Right renal cortex interstitium (tissue), 3 donors: ENCODE measurements at regions not wholly inside any gene's neighbourhood (a gene's known extent, or its start where the extent isn't known, plus 50 kb on each side); places are given as distances from the start of the nearest gene placed in this dataset.
A peak's percentile ranks its signal among the peaks of the same experiment; 100 is the strongest.

Experiments used
- DNase-seq, 3 donors: peaks; one replicate each; pipeline ENCODE4 v3.0.0-alpha.2; 2013; ENCODE audit warnings: low read depth in 3 of 3, low spot score in 2 of 3

GRCh38 chr10:3904419-3904960, 119.5 kb upstream of the KLF6 start:
- DNase-seq, result no peak

GRCh38 chr10:3902809-3903410, 117.9 kb upstream of the KLF6 start:
- DNase-seq, result no peak

GRCh38 chr10:3902054-3902808, 117.2 kb upstream of the KLF6 start:
- DNase-seq, result no peak

- DNase-seq, result no peak
Observed at GRCh38 chr10:3901370-3901769, 116.4 kb upstream of the KLF6 start.

GRCh38 chr10:3900391-3900790, 115.4 kb upstream of the KLF6 start:
- no peak for DNase-seq

- DNase-seq, result no peak
Observed at GRCh38 chr10:3898821-3899220, 113.8 kb upstream of the KLF6 start.

- no peak for DNase-seq
Observed at GRCh38 chr10:3897156-3897555, 112.1 kb upstream of the KLF6 start.

- DNase-seq, result no peak
Observed at GRCh38 chr10:3896161-3896560, 111.2 kb upstream of the KLF6 start.

- no peak for DNase-seq
Observed at GRCh38 chr10:3895045-3895631, 110.1 kb upstream of the KLF6 start.

GRCh38 chr10:3893901-3894563, 109.0 kb upstream of the KLF6 start:
- no peak for DNase-seq

- no peak for DNase-seq
Observed at GRCh38 chr10:3892440-3893425, 107.7 kb upstream of the KLF6 start.

GRCh38 chr10:3891396-3891795, 106.4 kb upstream of the KLF6 start:
- no peak for DNase-seq

- DNase-seq, result no peak
Observed at GRCh38 chr10:3890602-3891352, 105.8 kb upstream of the KLF6 start.

- no peak for DNase-seq
Observed at GRCh38 chr10:3889961-3890522, 105.0 kb upstream of the KLF6 start.

- DNase-seq, result no peak
Observed at GRCh38 chr10:3887885-3888476, 103.0 kb upstream of the KLF6 start.

GRCh38 chr10:3887404-3887803, 102.4 kb upstream of the KLF6 start:
- no peak for DNase-seq

GRCh38 chr10:3886641-3887251, 101.7 kb upstream of the KLF6 start:
- DNase-seq, result no peak

- DNase-seq, result peak in 1 of 3 donors; percentile 27
Observed at GRCh38 chr10:3886191-3886590, 101.2 kb upstream of the KLF6 start.
